GM23338 (cell line): ENCODE measurements at regions not wholly inside any gene's neighbourhood (a gene's known extent, or its start where the extent isn't known, plus 50 kb on each side); places are given as distances from the start of the nearest gene placed in this dataset.

Experiments
- ATAC-seq: fragments of 200-7000 bp; cut with Tn5 transposase; 3 replicates; pipeline ENCODE4 v1.9.1; 2020
- DNase-seq: peaks from one replicate; pipeline ENCODE4 v3.0.0-alpha.2; 2015; ENCODE audit warnings: low spot score
- H2AFZ ChIP-seq: fragments of 200-600 bp; sonication (generic); 2 replicates; pipeline ENCODE4 v1.8.0; 2016; ENCODE audit warnings: antibody characterized with exemption, mild to moderate bottlenecking, moderate library complexity
- H3F3A ChIP-seq: fragments of 200-600 bp; sonication (generic); replicated peaks from 2 replicates; pipeline ENCODE4 v1.8.0; 2017; ENCODE audit warnings: antibody characterized with exemption, mixed run types, low read depth
- H3K27ac ChIP-seq: fragments of 200-600 bp; sonication (generic); 2 replicates; pipeline ENCODE4 v1.6.1; 2016; ENCODE audit warnings: low read depth
- H3K27me3 ChIP-seq: fragments of 200-600 bp; sonication (generic); 2 replicates; pipeline ENCODE4 v1.8.0; 2016; ENCODE audit warnings: mild to moderate bottlenecking, mixed run types, moderate library complexity; ENCODE audit not compliant: insufficient read depth
- H3K36me3 ChIP-seq: fragments of 200-600 bp; sonication (generic); 2 replicates; pipeline ENCODE4 v1.8.0; 2016; ENCODE audit warnings: mild to moderate bottlenecking; ENCODE audit not compliant: insufficient read depth
- H3K4me1 ChIP-seq: fragments of 200-600 bp; sonication (generic); 2 replicates; pipeline ENCODE4 v1.8.0; 2016; ENCODE audit warnings: mild to moderate bottlenecking, moderate library complexity; ENCODE audit not compliant: insufficient read depth
- H3K4me2 ChIP-seq: fragments of 200-600 bp; sonication (generic); 2 replicates; pipeline ENCODE4 v1.7.1; 2017; ENCODE audit warnings: mixed run types
- H3K4me3 ChIP-seq: fragments of 200-600 bp; sonication (generic); 2 replicates; pipeline ENCODE4 v1.6.1; 2016; ENCODE audit warnings: mixed run types
- H3K79me2 ChIP-seq: fragments of 200-600 bp; sonication (generic); replicated peaks from 2 replicates; pipeline ENCODE4 v1.8.0; 2017; ENCODE audit warnings: mild to moderate bottlenecking; ENCODE audit not compliant: insufficient read depth
- H3K9me2 ChIP-seq: fragments of 200-600 bp; sonication (generic); 2 replicates; pipeline ENCODE4 v1.8.0; 2017; ENCODE audit not compliant: insufficient read depth
- H4K20me1 ChIP-seq: fragments of 200-600 bp; sonication (generic); replicated peaks from 2 replicates; pipeline ENCODE4 v1.8.0; 2017; ENCODE audit warnings: mild to moderate bottlenecking; ENCODE audit not compliant: insufficient read depth
- H3K27ac Mint-ChIP-seq: 2 replicates; pipeline ENCODE4 v1.8.0; 2020; ENCODE audit warnings: inconsistent platforms, mild to moderate bottlenecking, moderate library complexity, mixed read lengths
- H3K27me3 Mint-ChIP-seq: 3 replicates; pipeline ENCODE4 v1.8.0; 2022; ENCODE audit warnings: low read depth, mild to moderate bottlenecking, moderate library complexity, mixed read lengths, inconsistent platforms; ENCODE audit not compliant: insufficient read depth, poor library complexity
- H3K36me3 Mint-ChIP-seq: 3 replicates; pipeline ENCODE4 v1.8.0; 2021; ENCODE audit warnings: low read depth, mild to moderate bottlenecking, inconsistent platforms, moderate library complexity, mixed read lengths
- H3K4me1 Mint-ChIP-seq: 3 replicates; pipeline ENCODE4 v1.8.0; 2020; ENCODE audit warnings: mild to moderate bottlenecking, inconsistent platforms, mixed read lengths
- H3K4me3 Mint-ChIP-seq: 3 replicates; pipeline ENCODE4 v1.8.0; 2021; ENCODE audit warnings: moderate library complexity, mild to moderate bottlenecking, inconsistent platforms, mixed read lengths
- H3K9me3 Mint-ChIP-seq: 3 replicates; pipeline ENCODE4 v1.8.0; 2020; ENCODE audit warnings: moderate library complexity, mild to moderate bottlenecking, inconsistent platforms, mixed read lengths
- CREB1 ChIP-seq: fragments of 250-450 bp; sonication (Bioruptor Pico); IDR thresholded peaks from 2 replicates; pipeline ENCODE4 v1.5.0; 2020; ENCODE audit warnings: low read depth, mild to moderate bottlenecking, moderate library complexity
- NANOG ChIP-seq: IDR thresholded peaks from 2 replicates; pipeline ENCODE4 v1.6.1; 2016; ENCODE audit warnings: antibody characterized with exemption, borderline replicate concordance
- POLR2AphosphoS5 ChIP-seq: IDR thresholded peaks from 2 replicates; pipeline ENCODE4 v1.6.1; 2016; ENCODE audit warnings: antibody characterized with exemption, low read depth
- ZNF114 ChIP-seq: fragments of 250-450 bp; sonication (Bioruptor Pico); IDR thresholded peaks from 2 replicates; pipeline ENCODE4 v1.5.0; 2020; ENCODE audit warnings: mild to moderate bottlenecking, moderate library complexity
- ZNF331 ChIP-seq: fragments of 250-450 bp; sonication (Bioruptor Pico); IDR thresholded peaks from 2 replicates; pipeline ENCODE4 v1.5.0; 2020; ENCODE audit warnings: low read depth, mild to moderate bottlenecking, moderate library complexity
- TF ChIP-seq, protein P1 (sequence below): IDR thresholded peaks from 2 replicates; pipeline ENCODE4 v1.6.1; 2016; ENCODE audit warnings: antibody characterized with exemption
- TF ChIP-seq, protein P2 (sequence below): IDR thresholded peaks from one replicate; pipeline ENCODE4 v1.6.1; 2018; ENCODE audit warnings: antibody characterized with exemption; ENCODE audit not compliant: unreplicated experiment
- TF ChIP-seq, protein P3 (sequence below): fragments of 250-450 bp; sonication (Bioruptor Pico); IDR thresholded peaks from 2 replicates; pipeline ENCODE4 v1.5.0; 2020; ENCODE audit warnings: mild to moderate bottlenecking, moderate library complexity

DNA sequence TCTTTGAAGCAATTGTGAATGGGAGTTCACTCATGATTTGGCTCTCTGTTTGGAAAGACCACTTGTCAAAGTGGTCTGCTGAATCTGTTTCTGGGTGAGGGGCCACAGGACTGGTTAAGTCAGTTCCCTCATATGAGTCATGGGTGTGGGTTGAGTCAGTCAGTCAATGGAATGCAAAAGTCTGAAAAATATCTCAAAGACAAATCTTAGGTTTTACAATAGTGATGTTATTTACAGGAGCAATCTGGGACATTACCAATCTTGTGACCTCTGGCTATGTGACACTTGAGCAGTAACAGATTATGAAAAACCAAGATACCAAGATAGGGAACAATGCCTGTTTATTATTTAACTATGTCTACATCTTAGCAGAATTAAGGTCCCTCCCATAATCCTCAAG is 311.6 kb downstream of the AASDHPPT start:
- peaks cover 6% of the 10 kb centered on the region; the same call in 1 of the 2 replicates for H3K9me2 ChIP-seq
- TF ChIP-seq, protein P1, sequence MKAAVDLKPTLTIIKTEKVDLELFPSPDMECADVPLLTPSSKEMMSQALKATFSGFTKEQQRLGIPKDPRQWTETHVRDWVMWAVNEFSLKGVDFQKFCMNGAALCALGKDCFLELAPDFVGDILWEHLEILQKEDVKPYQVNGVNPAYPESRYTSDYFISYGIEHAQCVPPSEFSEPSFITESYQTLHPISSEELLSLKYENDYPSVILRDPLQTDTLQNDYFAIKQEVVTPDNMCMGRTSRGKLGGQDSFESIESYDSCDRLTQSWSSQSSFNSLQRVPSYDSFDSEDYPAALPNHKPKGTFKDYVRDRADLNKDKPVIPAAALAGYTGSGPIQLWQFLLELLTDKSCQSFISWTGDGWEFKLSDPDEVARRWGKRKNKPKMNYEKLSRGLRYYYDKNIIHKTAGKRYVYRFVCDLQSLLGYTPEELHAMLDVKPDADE: no peak
- TF ChIP-seq POLR2AphosphoS5 (no peak), ZNF114 (CRISPR knock-in tag) (no peak), CREB1 (CRISPR knock-in tag) (no peak), ZNF331 (CRISPR knock-in tag) (no peak)
- TF ChIP-seq, protein P2, sequence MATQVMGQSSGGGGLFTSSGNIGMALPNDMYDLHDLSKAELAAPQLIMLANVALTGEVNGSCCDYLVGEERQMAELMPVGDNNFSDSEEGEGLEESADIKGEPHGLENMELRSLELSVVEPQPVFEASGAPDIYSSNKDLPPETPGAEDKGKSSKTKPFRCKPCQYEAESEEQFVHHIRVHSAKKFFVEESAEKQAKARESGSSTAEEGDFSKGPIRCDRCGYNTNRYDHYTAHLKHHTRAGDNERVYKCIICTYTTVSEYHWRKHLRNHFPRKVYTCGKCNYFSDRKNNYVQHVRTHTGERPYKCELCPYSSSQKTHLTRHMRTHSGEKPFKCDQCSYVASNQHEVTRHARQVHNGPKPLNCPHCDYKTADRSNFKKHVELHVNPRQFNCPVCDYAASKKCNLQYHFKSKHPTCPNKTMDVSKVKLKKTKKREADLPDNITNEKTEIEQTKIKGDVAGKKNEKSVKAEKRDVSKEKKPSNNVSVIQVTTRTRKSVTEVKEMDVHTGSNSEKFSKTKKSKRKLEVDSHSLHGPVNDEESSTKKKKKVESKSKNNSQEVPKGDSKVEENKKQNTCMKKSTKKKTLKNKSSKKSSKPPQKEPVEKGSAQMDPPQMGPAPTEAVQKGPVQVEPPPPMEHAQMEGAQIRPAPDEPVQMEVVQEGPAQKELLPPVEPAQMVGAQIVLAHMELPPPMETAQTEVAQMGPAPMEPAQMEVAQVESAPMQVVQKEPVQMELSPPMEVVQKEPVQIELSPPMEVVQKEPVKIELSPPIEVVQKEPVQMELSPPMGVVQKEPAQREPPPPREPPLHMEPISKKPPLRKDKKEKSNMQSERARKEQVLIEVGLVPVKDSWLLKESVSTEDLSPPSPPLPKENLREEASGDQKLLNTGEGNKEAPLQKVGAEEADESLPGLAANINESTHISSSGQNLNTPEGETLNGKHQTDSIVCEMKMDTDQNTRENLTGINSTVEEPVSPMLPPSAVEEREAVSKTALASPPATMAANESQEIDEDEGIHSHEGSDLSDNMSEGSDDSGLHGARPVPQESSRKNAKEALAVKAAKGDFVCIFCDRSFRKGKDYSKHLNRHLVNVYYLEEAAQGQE: no peak
- Mint-ChIP-seq H3K4me1 (peaks cover 12% of the 10 kb centered on the region), H3K9me3 (peaks cover 18% of the 10 kb centered on the region), H3K27me3 (peaks cover 2% of the 10 kb centered on the region), H3K36me3 (no peaks in the 10 kb centered on the region), H3K4me3 (no peak overlapping the region), H3K27ac (no peak overlapping the region)
- H3K27me3 ChIP-seq: no peaks in the 10 kb centered on the region
- ATAC-seq (no peak), DNase-seq (no peak)
- no peaks in the 10 kb centered on the region for H4K20me1 ChIP-seq
- no peaks in the 10 kb centered on the region for H3K36me3 ChIP-seq
- H3K27ac ChIP-seq: no peak overlapping the region
- no peak overlapping the region for H2AFZ ChIP-seq
- H3F3A ChIP-seq: no peaks in the 10 kb centered on the region
- H3K4me1 ChIP-seq: peaks cover 23% of the 10 kb centered on the region
- H3K79me2 ChIP-seq: no peaks in the 10 kb centered on the region
- H3K4me2 ChIP-seq: no peak overlapping the region
- H3K4me3 ChIP-seq: no peak overlapping the region

DNA sequence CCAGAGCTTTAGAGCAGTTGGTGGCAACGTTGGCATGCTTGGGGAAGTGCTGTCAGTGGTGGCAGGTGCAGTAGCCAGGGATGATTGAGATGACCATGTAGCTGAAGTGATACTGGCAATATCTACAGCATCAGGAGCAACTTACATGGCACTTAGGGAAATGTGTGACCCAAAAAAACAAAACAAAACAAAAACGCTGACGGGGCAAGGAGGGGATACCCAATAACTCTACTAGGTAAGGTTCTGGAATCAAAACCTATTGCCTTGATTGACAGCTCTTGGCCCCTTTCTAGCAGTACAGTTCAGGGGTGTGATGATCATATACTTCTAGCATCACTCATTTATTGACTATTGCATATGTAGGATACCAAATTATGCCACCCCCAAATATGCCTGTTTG is 312.6 kb downstream of the AASDHPPT start:
- H3K27me3 ChIP-seq: no peaks in the 10 kb centered on the region
- DNase-seq (no peak), ATAC-seq (no peak)
- peaks cover 24% of the 10 kb centered on the region for H3K9me3 Mint-ChIP-seq
- no peak for TF ChIP-seq NANOG
- TF ChIP-seq, protein P1: no peak
- TF ChIP-seq, protein P3, sequence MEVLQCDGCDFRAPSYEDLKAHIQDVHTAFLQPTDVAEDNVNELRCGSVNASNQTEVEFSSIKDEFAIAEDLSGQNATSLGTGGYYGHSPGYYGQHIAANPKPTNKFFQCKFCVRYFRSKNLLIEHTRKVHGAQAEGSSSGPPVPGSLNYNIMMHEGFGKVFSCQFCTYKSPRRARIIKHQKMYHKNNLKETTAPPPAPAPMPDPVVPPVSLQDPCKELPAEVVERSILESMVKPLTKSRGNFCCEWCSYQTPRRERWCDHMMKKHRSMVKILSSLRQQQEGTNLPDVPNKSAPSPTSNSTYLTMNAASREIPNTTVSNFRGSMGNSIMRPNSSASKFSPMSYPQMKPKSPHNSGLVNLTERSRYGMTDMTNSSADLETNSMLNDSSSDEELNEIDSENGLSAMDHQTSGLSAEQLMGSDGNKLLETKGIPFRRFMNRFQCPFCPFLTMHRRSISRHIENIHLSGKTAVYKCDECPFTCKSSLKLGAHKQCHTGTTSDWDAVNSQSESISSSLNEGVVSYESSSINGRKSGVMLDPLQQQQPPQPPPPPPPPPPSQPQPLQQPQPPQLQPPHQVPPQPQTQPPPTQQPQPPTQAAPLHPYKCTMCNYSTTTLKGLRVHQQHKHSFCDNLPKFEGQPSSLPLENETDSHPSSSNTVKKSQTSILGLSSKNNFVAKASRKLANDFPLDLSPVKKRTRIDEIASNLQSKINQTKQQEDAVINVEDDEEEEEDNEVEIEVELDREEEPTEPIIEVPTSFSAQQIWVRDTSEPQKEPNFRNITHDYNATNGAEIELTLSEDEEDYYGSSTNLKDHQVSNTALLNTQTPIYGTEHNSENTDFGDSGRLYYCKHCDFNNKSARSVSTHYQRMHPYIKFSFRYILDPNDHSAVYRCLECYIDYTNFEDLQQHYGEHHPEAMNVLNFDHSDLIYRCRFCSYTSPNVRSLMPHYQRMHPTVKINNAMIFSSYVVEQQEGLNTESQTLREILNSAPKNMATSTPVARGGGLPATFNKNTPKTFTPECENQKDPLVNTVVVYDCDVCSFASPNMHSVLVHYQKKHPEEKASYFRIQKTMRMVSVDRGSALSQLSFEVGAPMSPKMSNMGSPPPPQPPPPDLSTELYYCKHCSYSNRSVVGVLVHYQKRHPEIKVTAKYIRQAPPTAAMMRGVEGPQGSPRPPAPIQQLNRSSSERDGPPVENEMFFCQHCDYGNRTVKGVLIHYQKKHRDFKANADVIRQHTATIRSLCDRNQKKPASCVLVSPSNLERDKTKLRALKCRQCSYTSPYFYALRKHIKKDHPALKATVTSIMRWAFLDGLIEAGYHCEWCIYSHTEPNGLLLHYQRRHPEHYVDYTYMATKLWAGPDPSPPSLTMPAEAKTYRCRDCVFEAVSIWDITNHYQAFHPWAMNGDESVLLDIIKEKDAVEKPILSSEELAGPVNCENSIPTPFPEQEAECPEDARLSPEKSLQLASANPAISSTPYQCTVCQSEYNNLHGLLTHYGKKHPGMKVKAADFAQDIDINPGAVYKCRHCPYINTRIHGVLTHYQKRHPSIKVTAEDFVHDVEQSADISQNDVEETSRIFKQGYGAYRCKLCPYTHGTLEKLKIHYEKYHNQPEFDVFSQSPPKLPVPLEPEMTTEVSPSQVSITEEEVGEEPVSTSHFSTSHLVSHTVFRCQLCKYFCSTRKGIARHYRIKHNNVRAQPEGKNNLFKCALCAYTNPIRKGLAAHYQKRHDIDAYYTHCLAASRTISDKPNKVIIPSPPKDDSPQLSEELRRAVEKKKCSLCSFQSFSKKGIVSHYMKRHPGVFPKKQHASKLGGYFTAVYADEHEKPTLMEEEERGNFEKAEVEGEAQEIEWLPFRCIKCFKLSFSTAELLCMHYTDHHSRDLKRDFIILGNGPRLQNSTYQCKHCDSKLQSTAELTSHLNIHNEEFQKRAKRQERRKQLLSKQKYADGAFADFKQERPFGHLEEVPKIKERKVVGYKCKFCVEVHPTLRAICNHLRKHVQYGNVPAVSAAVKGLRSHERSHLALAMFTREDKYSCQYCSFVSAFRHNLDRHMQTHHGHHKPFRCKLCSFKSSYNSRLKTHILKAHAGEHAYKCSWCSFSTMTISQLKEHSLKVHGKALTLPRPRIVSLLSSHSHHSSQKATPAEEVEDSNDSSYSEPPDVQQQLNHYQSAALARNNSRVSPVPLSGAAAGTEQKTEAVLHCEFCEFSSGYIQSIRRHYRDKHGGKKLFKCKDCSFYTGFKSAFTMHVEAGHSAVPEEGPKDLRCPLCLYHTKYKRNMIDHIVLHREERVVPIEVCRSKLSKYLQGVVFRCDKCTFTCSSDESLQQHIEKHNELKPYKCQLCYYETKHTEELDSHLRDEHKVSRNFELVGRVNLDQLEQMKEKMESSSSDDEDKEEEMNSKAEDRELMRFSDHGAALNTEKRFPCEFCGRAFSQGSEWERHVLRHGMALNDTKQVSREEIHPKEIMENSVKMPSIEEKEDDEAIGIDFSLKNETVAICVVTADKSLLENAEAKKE (CRISPR knock-in tag): no peak
- H3K4me1 ChIP-seq: peaks cover 23% of the 10 kb centered on the region
- H3K4me3 ChIP-seq: no peak overlapping the region
- peaks cover 2% of the 10 kb centered on the region for H3K27me3 Mint-ChIP-seq
- H3K36me3 ChIP-seq: no peaks in the 10 kb centered on the region
- no peak overlapping the region for H3K27ac ChIP-seq
- no peak overlapping the region for H3K27ac Mint-ChIP-seq
- H3K4me1 Mint-ChIP-seq: peaks cover 12% of the 10 kb centered on the region
- no peak overlapping the region for H3K4me3 Mint-ChIP-seq
- H2AFZ ChIP-seq: no peak overlapping the region
- H3K9me2 ChIP-seq: peaks cover 6% of the 10 kb centered on the region; the same call in 1 of the 2 replicates
- peaks cover 6% of the 10 kb centered on the region; the same call in 1 of the 3 replicates for H3K36me3 Mint-ChIP-seq
- no peak overlapping the region for H3K4me2 ChIP-seq
- H4K20me1 ChIP-seq: no peaks in the 10 kb centered on the region
- H3K79me2 ChIP-seq: no peaks in the 10 kb centered on the region
- H3F3A ChIP-seq: no peaks in the 10 kb centered on the region
